ENCODE measurements at regions not wholly inside any gene's neighbourhood (a gene's known extent, or its start where the extent isn't known, plus 50 kb on each side); places are given as distances from the start of the nearest gene placed in this dataset.

GRCh38 chr13:85334187-85334586 is 465.0 kb downstream of the SLITRK6 start:
- TF ChIP-seq, protein P1, sequence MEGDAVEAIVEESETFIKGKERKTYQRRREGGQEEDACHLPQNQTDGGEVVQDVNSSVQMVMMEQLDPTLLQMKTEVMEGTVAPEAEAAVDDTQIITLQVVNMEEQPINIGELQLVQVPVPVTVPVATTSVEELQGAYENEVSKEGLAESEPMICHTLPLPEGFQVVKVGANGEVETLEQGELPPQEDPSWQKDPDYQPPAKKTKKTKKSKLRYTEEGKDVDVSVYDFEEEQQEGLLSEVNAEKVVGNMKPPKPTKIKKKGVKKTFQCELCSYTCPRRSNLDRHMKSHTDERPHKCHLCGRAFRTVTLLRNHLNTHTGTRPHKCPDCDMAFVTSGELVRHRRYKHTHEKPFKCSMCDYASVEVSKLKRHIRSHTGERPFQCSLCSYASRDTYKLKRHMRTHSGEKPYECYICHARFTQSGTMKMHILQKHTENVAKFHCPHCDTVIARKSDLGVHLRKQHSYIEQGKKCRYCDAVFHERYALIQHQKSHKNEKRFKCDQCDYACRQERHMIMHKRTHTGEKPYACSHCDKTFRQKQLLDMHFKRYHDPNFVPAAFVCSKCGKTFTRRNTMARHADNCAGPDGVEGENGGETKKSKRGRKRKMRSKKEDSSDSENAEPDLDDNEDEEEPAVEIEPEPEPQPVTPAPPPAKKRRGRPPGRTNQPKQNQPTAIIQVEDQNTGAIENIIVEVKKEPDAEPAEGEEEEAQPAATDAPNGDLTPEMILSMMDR (IDR thresholded peaks at IDR 0.05): no peak
- no peak for TF ChIP-seq EZH2 (IDR thresholded peaks at IDR 0.05)
- no peak for TF ChIP-seq EZH2phosphoT487 (IDR thresholded peaks at IDR 0.05)
